ENCODE measurements at regions not wholly inside any gene's neighbourhood (a gene's known extent, or its start where the extent isn't known, plus 50 kb on each side); places are given as distances from the start of the nearest gene placed in this dataset.

- no peak for DNase-seq
Observed at GRCh38 chr3:43953814-43954692, 263.3 kb downstream of the ABHD5 start.

- DNase-seq, result no peak
Observed at GRCh38 chr3:43956945-43957344, 266.2 kb downstream of the ABHD5 start.

- DNase-seq, result no peak
Observed at GRCh38 chr3:43957553-43957952, 266.8 kb downstream of the ABHD5 start.

- no peak for DNase-seq
Observed at GRCh38 chr3:43958005-43958770, 267.4 kb downstream of the ABHD5 start.

GRCh38 chr3:43958973-43959372 lies 268.2 kb downstream of the ABHD5 start:
- DNase-seq, result no peak

GRCh38 chr3:43959498-43960447 lies 269.0 kb downstream of the ABHD5 start:
- no peak for DNase-seq

- DNase-seq, result no peak
Observed at GRCh38 chr3:43960448-43960840, 269.7 kb downstream of the ABHD5 start.

GRCh38 chr3:43962043-43962442 lies 271.3 kb downstream of the ABHD5 start:
- no peak for DNase-seq

GRCh38 chr3:43963208-43963607 lies 272.5 kb downstream of the ABHD5 start:
- DNase-seq, result no peak

GRCh38 chr3:43964640-43965039 lies 273.9 kb downstream of the ABHD5 start:
- DNase-seq, result no peak

- no peak for DNase-seq
Observed at GRCh38 chr3:43965656-43966055, 274.9 kb downstream of the ABHD5 start.

- DNase-seq, result no peak
Observed at GRCh38 chr3:43966126-43966525, 275.4 kb downstream of the ABHD5 start.

- DNase-seq, result no peak
Observed at GRCh38 chr3:43966530-43966929, 275.2 kb upstream of the TOPAZ1 start.

GRCh38 chr3:43968465-43968864 lies 273.2 kb upstream of the TOPAZ1 start:
- no peak for DNase-seq

GRCh38 chr3:43969944-43970343 lies 271.7 kb upstream of the TOPAZ1 start:
- DNase-seq, result no peak

GRCh38 chr3:43970351-43970750 lies 271.3 kb upstream of the TOPAZ1 start:
- no peak for DNase-seq

- DNase-seq, result no peak
Observed at GRCh38 chr3:43970920-43971319, 270.8 kb upstream of the TOPAZ1 start.

- no peak for DNase-seq
Observed at GRCh38 chr3:43971486-43971885, 270.2 kb upstream of the TOPAZ1 start.

- DNase-seq, result no peak
Observed at GRCh38 chr3:43978708-43979107, 263.0 kb upstream of the TOPAZ1 start.

GRCh38 chr3:43979645-43980044 lies 262.0 kb upstream of the TOPAZ1 start:
- DNase-seq, result no peak

GRCh38 chr3:43994657-43995546 lies 246.8 kb upstream of the TOPAZ1 start:
- DNase-seq, result no peak

Data from NCI-H446 (cell line).